Kidney (tissue), 13 donors: ENCODE measurements at regions not wholly inside any gene's neighbourhood (a gene's known extent, or its start where the extent isn't known, plus 50 kb on each side); places are given as distances from the start of the nearest gene placed in this dataset.

Experiments
- DNase-seq, 5 donors: peaks; one replicate each; pipeline ENCODE4 v3.0.0-alpha.2; 2013 to 2020
- FAIRE-seq: peaks from 2 replicates; lab custom pipeline; 2012; peaks lifted over from hg19 to GRCh38; lab: Jason Lieb, UNC
- H3K27ac ChIP-seq, 2 donors: one replicate each; pipeline ENCODE4 v1.7.0; 2013; ENCODE audit warnings: low read depth in 2 of 2, low read length in 2 of 2, inconsistent platforms in 1 of 2
- H3K27me3 ChIP-seq: one replicate; pipeline ENCODE4 v1.7.1; 2013; ENCODE audit warnings: low read length, inconsistent platforms; ENCODE audit not compliant: control insufficient read depth, insufficient read depth
- H3K36me3 ChIP-seq, 3 donors: one replicate each; pipeline versions ENCODE4 v1.7.0 to v1.7.1; 2013; ENCODE audit warnings: low read length in 3 of 3, control low read depth in 1 of 3, inconsistent platforms in 1 of 3; ENCODE audit not compliant: insufficient read depth in 3 of 3, control insufficient read depth in 2 of 3
- H3K4me1 ChIP-seq, 3 donors: one replicate each; pipeline versions ENCODE4 v1.7.0 to v1.7.1; 2013; ENCODE audit warnings: low read length in 3 of 3, inconsistent platforms in 1 of 3, low read depth in 1 of 3; ENCODE audit not compliant: control insufficient read depth in 2 of 3, insufficient read depth in 2 of 3
- H3K4me3 ChIP-seq, 3 donors: one replicate each; pipeline versions ENCODE4 v1.7.0 to v1.8.1; 2013; ENCODE audit warnings: low read length in 3 of 3, control low read depth in 1 of 3, inconsistent platforms in 1 of 3
- H3K9ac ChIP-seq, 3 donors: one replicate each; pipeline versions ENCODE4 v1.7.0 to v1.7.1; 2013; ENCODE audit warnings: low read length in 3 of 3, control low read depth in 1 of 3, inconsistent platforms in 1 of 3
- H3K9me3 ChIP-seq, 3 donors: one replicate each; pipeline versions ENCODE4 v1.7.0 to v1.7.1; 2013; ENCODE audit warnings: low read length in 3 of 3, control low read depth in 1 of 3, inconsistent platforms in 1 of 3; ENCODE audit not compliant: control insufficient read depth in 2 of 3, insufficient read depth in 1 of 3
- intact Hi-C: fragments of 100-400 bp; cut with DNase I; formaldehyde crosslinking; loops from one replicate; pipeline ENCODE4 v1.11.1; 2022
- TF ChIP-seq, protein P1 (sequence below): IDR thresholded peaks from 3 replicates; pipeline ENCODE4 v1.5.1; 2012; ENCODE audit warnings: mild to moderate bottlenecking, moderate library complexity, borderline replicate concordance; ENCODE audit not compliant: insufficient read depth; ENCODE audit errors: extremely low read depth
- donor health status: control.
- donor health status: control.
- donor health status: control.
- donor health status: control.
- donor health status: control.
- donor health status: DM: yes; HTN: yes; CAD: no.
- donor health status: Normal renal cell carcinoma (clear cell type).

DNA sequence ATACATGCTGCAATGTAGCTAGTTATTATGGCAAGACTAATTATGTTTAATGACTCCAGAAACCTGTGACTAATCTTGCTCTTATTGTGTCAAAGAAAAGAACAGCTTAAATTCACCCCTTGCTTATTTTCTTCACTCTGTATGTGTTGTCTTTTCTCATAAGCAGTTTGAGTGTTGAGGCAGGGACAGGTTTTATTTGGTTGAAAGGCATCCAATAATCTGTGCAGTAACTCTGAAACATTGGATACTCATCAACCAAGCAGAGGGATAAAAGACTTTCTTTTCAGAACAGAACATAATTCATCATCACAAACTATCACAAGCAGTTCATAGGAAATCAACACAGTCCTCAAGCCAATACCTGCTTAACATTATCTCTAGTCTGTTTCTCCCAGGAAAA, 797.6 kb upstream of the MBL2 start:
- intact Hi-C loops, result no loop called here
- no peak for FAIRE-seq
- H3K4me3 ChIP-seq, result no peak overlapping the region
- TF ChIP-seq, protein P1, sequence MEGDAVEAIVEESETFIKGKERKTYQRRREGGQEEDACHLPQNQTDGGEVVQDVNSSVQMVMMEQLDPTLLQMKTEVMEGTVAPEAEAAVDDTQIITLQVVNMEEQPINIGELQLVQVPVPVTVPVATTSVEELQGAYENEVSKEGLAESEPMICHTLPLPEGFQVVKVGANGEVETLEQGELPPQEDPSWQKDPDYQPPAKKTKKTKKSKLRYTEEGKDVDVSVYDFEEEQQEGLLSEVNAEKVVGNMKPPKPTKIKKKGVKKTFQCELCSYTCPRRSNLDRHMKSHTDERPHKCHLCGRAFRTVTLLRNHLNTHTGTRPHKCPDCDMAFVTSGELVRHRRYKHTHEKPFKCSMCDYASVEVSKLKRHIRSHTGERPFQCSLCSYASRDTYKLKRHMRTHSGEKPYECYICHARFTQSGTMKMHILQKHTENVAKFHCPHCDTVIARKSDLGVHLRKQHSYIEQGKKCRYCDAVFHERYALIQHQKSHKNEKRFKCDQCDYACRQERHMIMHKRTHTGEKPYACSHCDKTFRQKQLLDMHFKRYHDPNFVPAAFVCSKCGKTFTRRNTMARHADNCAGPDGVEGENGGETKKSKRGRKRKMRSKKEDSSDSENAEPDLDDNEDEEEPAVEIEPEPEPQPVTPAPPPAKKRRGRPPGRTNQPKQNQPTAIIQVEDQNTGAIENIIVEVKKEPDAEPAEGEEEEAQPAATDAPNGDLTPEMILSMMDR, result no peak
- H3K9ac ChIP-seq, result no peak overlapping the region
- no peaks in the 10 kb centered on the region for H3K36me3 ChIP-seq
- DNase-seq, result no peak
- H3K27ac ChIP-seq, result no peak overlapping the region
- no peaks in the 10 kb centered on the region for H3K9me3 ChIP-seq
- no peaks in the 10 kb centered on the region for H3K4me1 ChIP-seq
- no peaks in the 10 kb centered on the region for H3K27me3 ChIP-seq

DNA sequence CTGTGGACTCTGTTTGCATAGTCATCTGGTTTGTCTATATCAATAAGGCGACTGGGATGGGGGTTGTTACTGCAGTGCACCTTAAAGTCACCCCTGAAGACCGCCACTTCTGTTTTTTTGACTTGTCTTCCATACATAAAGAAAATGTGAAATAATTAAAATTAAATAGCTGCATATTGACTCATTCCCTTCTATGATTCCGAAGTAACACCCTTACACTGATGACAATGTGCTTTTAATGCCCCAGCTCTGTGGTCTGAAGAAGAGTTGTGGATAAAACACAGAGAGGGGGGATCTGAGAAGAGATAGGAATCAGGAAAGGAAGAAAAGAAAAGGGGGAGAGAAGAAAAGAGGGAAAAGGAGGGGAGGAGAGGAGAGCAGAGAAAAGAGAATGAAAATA, 796.9 kb upstream of the MBL2 start:
- no peak for FAIRE-seq
- peaks cover 0 to 2% (median 0%) of the 10 kb centered on the region in 3 donors for H3K9me3 ChIP-seq
- H3K4me3 ChIP-seq, result no peak overlapping the region
- intact Hi-C loops, result no loop called here
- H3K27ac ChIP-seq, result no peak overlapping the region
- H3K4me1 ChIP-seq, result no peaks in the 10 kb centered on the region
- TF ChIP-seq, protein P1, result no peak
- H3K36me3 ChIP-seq, result no peaks in the 10 kb centered on the region
- DNase-seq, result no peak
- H3K27me3 ChIP-seq, result no peaks in the 10 kb centered on the region
- no peak overlapping the region for H3K9ac ChIP-seq

DNA sequence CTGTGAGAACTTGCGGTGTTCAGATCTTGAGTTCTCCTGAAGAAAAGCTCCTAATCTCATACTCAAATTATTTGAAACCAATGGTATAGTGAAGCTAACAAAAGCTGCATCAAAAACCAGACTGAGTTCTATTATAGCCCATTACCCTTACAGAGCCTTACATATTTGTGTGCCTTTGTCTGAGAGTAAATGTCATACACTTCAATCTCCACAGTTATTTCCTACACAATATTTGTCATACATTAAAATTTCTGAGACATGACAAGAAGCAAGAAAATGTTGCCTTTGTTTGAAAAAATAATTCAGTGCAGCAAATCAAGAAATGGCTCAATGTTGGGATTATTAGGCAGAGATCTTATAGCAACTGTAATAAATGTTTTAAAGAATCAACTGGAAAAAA, 776.1 kb upstream of the MBL2 start:
- no peak for FAIRE-seq
- H3K9me3 ChIP-seq, result no peaks in the 10 kb centered on the region
- no peak overlapping the region for H3K27ac ChIP-seq
- H3K27me3 ChIP-seq, result no peaks in the 10 kb centered on the region
- H3K4me1 ChIP-seq, result no peaks in the 10 kb centered on the region
- no peak overlapping the region for H3K4me3 ChIP-seq
- TF ChIP-seq, protein P1, result no peak
- DNase-seq, result no peak
- H3K36me3 ChIP-seq, result no peaks in the 10 kb centered on the region
- no peak overlapping the region for H3K9ac ChIP-seq
- intact Hi-C loops, result no loop called here

DNA sequence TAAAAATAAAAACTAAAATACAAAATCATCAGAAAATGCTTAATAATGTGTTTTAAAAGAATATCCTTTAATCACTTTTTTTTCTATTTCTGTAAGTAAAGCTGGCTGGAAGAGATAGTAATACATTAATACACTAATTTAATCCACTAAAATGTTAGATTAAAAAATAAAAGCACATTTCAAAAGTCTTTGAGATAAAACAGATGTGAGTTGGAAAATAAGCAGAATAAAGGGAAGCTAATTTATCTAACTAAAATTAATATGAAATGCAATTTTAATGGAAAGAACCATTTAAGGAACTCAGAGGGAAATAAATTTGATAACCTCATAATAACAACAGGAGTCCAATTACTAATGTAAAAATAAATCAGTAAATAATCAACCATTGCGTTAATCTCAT, 774.8 kb upstream of the MBL2 start:
- H3K4me1 ChIP-seq, result no peaks in the 10 kb centered on the region
- FAIRE-seq (peak; percentile 62), DNase-seq (no peak)
- no peak overlapping the region for H3K27ac ChIP-seq
- no peak overlapping the region for H3K4me3 ChIP-seq
- no peaks in the 10 kb centered on the region for H3K36me3 ChIP-seq
- TF ChIP-seq, protein P1, result no peak
- H3K9me3 ChIP-seq, result no peaks in the 10 kb centered on the region
- H3K27me3 ChIP-seq, result no peaks in the 10 kb centered on the region
- intact Hi-C loops, result no loop called here
- H3K9ac ChIP-seq, result no peak overlapping the region
